HG03575 (cell line): ENCODE measurements at regions not wholly inside any gene's neighbourhood (a gene's known extent, or its start where the extent isn't known, plus 50 kb on each side); places are given as distances from the start of the nearest gene placed in this dataset.
"Not testable (repeated sequence)": the region's sequence is repeated elsewhere in the genome, so short reads cannot be mapped to it uniquely, and the experiment has no call there.

Experiments used
- ATAC-seq: cut with Tn5 transposase; IDR thresholded peaks from one replicate; pipeline ENCODE4 v1.9.1; 2021; ENCODE audit not compliant: unreplicated experiment, insufficient number of reproducible peaks, low FRiP score; ENCODE audit errors: extremely low read depth

- ATAC-seq = no peak
These were observed 173.3 kb upstream of the SEMA6A start for GRCh38 chr5:116747881-116748280.

- no peak for ATAC-seq
These were observed 172.0 kb upstream of the SEMA6A start for GRCh38 chr5:116746668-116747067.

GRCh38 chr5:116740771-116741170 is 166.1 kb upstream of the SEMA6A start:
- no peak for ATAC-seq

GRCh38 chr5:116739571-116739970 is 164.9 kb upstream of the SEMA6A start:
- ATAC-seq = no peak

- ATAC-seq = no peak
These were observed 164.1 kb upstream of the SEMA6A start for GRCh38 chr5:116738615-116739261.

GRCh38 chr5:116738239-116738614 is 163.6 kb upstream of the SEMA6A start:
- ATAC-seq = no peak

GRCh38 chr5:116736671-116737070 is 162.0 kb upstream of the SEMA6A start:
- ATAC-seq = no peak

- ATAC-seq = no peak
These were observed 159.7 kb upstream of the SEMA6A start for GRCh38 chr5:116733991-116734975.

- ATAC-seq = no peak
These were observed 158.0 kb upstream of the SEMA6A start for GRCh38 chr5:116732591-116732990.

- no peak for ATAC-seq
These were observed 156.8 kb upstream of the SEMA6A start for GRCh38 chr5:116731432-116731831.

- ATAC-seq = no peak
These were observed 156.1 kb upstream of the SEMA6A start for GRCh38 chr5:116730706-116731105.

GRCh38 chr5:116730185-116730584 is 155.6 kb upstream of the SEMA6A start:
- no peak for ATAC-seq

- no peak for ATAC-seq
These were observed 152.6 kb upstream of the SEMA6A start for GRCh38 chr5:116727248-116727647.

GRCh38 chr5:116726180-116726579 is 151.6 kb upstream of the SEMA6A start:
- not testable (repeated sequence) for ATAC-seq

GRCh38 chr5:116724971-116725370 is 150.3 kb upstream of the SEMA6A start:
- ATAC-seq = no peak

- no peak for ATAC-seq
These were observed 148.0 kb upstream of the SEMA6A start for GRCh38 chr5:116722651-116723050.

GRCh38 chr5:116719106-116719505 is 144.5 kb upstream of the SEMA6A start:
- no peak for ATAC-seq

- no peak for ATAC-seq
These were observed 143.7 kb upstream of the SEMA6A start for GRCh38 chr5:116718317-116718716.

GRCh38 chr5:116709082-116709481 is 134.5 kb upstream of the SEMA6A start:
- no peak for ATAC-seq

GRCh38 chr5:116705121-116705519 is 130.5 kb upstream of the SEMA6A start:
- ATAC-seq = not testable (repeated sequence)
